ENCODE measurements at regions not wholly inside any gene's neighbourhood (a gene's known extent, or its start where the extent isn't known, plus 50 kb on each side); places are given as distances from the start of the nearest gene placed in this dataset.

GRCh38 chr1:187947359-187947758 lies 1118.6 kb downstream of the PLA2G4A start:
- no peaks in the 10 kb centered on the region for H3K4me1 Mint-ChIP-seq
- H3K9me3 Mint-ChIP-seq = peaks cover 39% of the 10 kb centered on the region
- H3K27ac Mint-ChIP-seq = no peak overlapping the region
- peaks cover 3% of the 10 kb centered on the region for H3K27me3 Mint-ChIP-seq (ENCODE audit: low read depth, poor library complexity)
- DNase-seq = no peak
- H3K4me3 Mint-ChIP-seq = no peak overlapping the region
- TF ChIP-seq CTCF (IDR thresholded peaks at IDR 0.05) = no peak
- no peaks in the 10 kb centered on the region for H3K36me3 Mint-ChIP-seq (ENCODE audit: low read depth)

- Mint-ChIP-seq H3K4me3 (no peak overlapping the region), H3K27ac (no peak overlapping the region), H3K36me3 (ENCODE audit: low read depth) (no peaks in the 10 kb centered on the region), H3K4me1 (no peaks in the 10 kb centered on the region), H3K27me3 (ENCODE audit: low read depth, poor library complexity) (no peaks in the 10 kb centered on the region), H3K9me3 (peaks cover 42% of the 10 kb centered on the region)
- no peak for DNase-seq
- no peak for TF ChIP-seq CTCF (IDR thresholded peaks at IDR 0.05)
These were observed 1119.5 kb downstream of the PLA2G4A start for GRCh38 chr1:187948170-187948794.

- no peak for TF ChIP-seq CTCF (IDR thresholded peaks at IDR 0.05)
- DNase-seq = no peak
- Mint-ChIP-seq H3K36me3 (ENCODE audit: low read depth) (no peaks in the 10 kb centered on the region), H3K27ac (no peak overlapping the region), H3K9me3 (peaks cover 42% of the 10 kb centered on the region), H3K4me1 (no peaks in the 10 kb centered on the region), H3K4me3 (no peak overlapping the region), H3K27me3 (ENCODE audit: low read depth, poor library complexity) (no peaks in the 10 kb centered on the region)
These were observed 1120.8 kb downstream of the PLA2G4A start for GRCh38 chr1:187949567-187949966.

- no peak overlapping the region for H3K4me3 Mint-ChIP-seq
- no peaks in the 10 kb centered on the region for H3K36me3 Mint-ChIP-seq (ENCODE audit: low read depth)
- H3K27me3 Mint-ChIP-seq (ENCODE audit: low read depth, poor library complexity) = no peaks in the 10 kb centered on the region
- no peak overlapping the region for H3K27ac Mint-ChIP-seq
- DNase-seq = no peak
- H3K9me3 Mint-ChIP-seq = peaks cover 29% of the 10 kb centered on the region
- H3K4me1 Mint-ChIP-seq = no peaks in the 10 kb centered on the region
- no peak for TF ChIP-seq CTCF (IDR thresholded peaks at IDR 0.05)
These were observed 1123.1 kb downstream of the PLA2G4A start for GRCh38 chr1:187951817-187952216.

- peaks cover 25% of the 10 kb centered on the region for H3K9me3 Mint-ChIP-seq
- no peak overlapping the region for H3K27ac Mint-ChIP-seq
- no peaks in the 10 kb centered on the region for H3K27me3 Mint-ChIP-seq (ENCODE audit: low read depth, poor library complexity)
- no peaks in the 10 kb centered on the region for H3K4me1 Mint-ChIP-seq
- no peak overlapping the region for H3K4me3 Mint-ChIP-seq
- DNase-seq = no peak
- H3K36me3 Mint-ChIP-seq (ENCODE audit: low read depth) = no peaks in the 10 kb centered on the region
- TF ChIP-seq CTCF (IDR thresholded peaks at IDR 0.05) = no peak
These were observed 1123.7 kb downstream of the PLA2G4A start for GRCh38 chr1:187952446-187952845.

- no peak overlapping the region for H3K4me3 Mint-ChIP-seq
These were observed 1128.2 kb downstream of the PLA2G4A start for GRCh38 chr1:187956975-187957374.

More at GRCh38 chr1:187956975-187957374, 1128.2 kb downstream of the PLA2G4A start:
- Mint-ChIP-seq H3K4me1 (no peaks in the 10 kb centered on the region), H3K27ac (no peak overlapping the region), H3K36me3 (ENCODE audit: low read depth) (no peaks in the 10 kb centered on the region), H3K9me3 (peaks cover 7% of the 10 kb centered on the region), H3K27me3 (ENCODE audit: low read depth, poor library complexity) (no peaks in the 10 kb centered on the region)
- TF ChIP-seq CTCF (IDR thresholded peaks at IDR 0.05) = no peak
- no peak for DNase-seq

Data from nephron progenitor cell (in vitro differentiated cells).